GM12891 (cell line): ENCODE measurements at regions not wholly inside any gene's neighbourhood (a gene's known extent, or its start where the extent isn't known, plus 50 kb on each side); places are given as distances from the start of the nearest gene placed in this dataset.
"Not testable (repeated sequence)": the region's sequence is repeated elsewhere in the genome, so short reads cannot be mapped to it uniquely, and the experiment has no call there.

Experiments used
- DNase-seq: peaks from one replicate; pipeline ENCODE4 v3.0.0; 2011; ENCODE audit warnings: low spot score; ENCODE audit not compliant: insufficient read length
- FAIRE-seq: peaks from 2 replicates; lab custom pipeline; 2011; peaks lifted over from hg19 to GRCh38; lab: Jason Lieb, UNC
- PAX5 ChIP-seq: IDR thresholded peaks from 2 replicates; pipeline ENCODE4 v1.6.1; 2011; ENCODE audit warnings: low read length, moderate library complexity, mild to moderate bottlenecking; ENCODE audit not compliant: insufficient read depth, severe bottlenecking
- POLR2A ChIP-seq: IDR thresholded peaks from 2 replicates; pipeline ENCODE4 v1.6.1; 2011; ENCODE audit warnings: low read depth, low read length, control low read depth
- POLR2AphosphoS5 ChIP-seq: IDR thresholded peaks from 2 replicates; pipeline ENCODE4 v1.6.1; 2011; ENCODE audit warnings: low read depth, low read length, control low read depth
- POU2F2 ChIP-seq: IDR thresholded peaks from 2 replicates; pipeline ENCODE4 v1.6.1; 2011; ENCODE audit warnings: low read depth, mild to moderate bottlenecking, control low read depth, low read length, moderate library complexity
- SPI1 ChIP-seq: IDR thresholded peaks from 2 replicates; pipeline ENCODE4 v1.6.1; 2011; ENCODE audit warnings: low read depth, low read length, control low read depth
- TAF1 ChIP-seq: IDR thresholded peaks from 2 replicates; pipeline ENCODE4 v1.6.1; 2011; ENCODE audit warnings: low read depth, low read length, control low read depth

DNA sequence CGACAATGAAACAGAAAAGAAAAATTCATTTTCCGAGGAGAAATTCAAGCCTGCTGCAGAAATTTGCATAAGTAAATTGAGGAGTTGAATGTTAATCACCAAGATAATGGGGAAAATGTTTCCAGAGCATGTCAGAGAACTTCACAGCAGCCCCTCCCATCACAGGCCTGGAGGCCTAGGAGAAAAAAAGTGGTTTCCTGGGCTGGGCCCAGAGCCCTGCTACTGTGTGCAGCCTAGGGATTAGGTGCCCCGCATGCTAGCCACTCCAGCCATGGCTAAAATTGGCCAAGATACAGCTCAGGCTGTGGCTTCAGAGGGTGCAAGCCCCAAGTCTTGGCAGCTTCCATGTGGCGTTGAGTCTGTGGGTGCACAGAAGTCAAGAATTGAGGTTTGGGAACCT lies 82.7 kb upstream of the EFNA5 start:
- TF ChIP-seq SPI1 (no peak), POLR2A (no peak), TAF1 (no peak), PAX5 (no peak), POU2F2 (no peak), POLR2AphosphoS5 (no peak)
- FAIRE-seq, result no peak
- DNase-seq, result no peak

DNA sequence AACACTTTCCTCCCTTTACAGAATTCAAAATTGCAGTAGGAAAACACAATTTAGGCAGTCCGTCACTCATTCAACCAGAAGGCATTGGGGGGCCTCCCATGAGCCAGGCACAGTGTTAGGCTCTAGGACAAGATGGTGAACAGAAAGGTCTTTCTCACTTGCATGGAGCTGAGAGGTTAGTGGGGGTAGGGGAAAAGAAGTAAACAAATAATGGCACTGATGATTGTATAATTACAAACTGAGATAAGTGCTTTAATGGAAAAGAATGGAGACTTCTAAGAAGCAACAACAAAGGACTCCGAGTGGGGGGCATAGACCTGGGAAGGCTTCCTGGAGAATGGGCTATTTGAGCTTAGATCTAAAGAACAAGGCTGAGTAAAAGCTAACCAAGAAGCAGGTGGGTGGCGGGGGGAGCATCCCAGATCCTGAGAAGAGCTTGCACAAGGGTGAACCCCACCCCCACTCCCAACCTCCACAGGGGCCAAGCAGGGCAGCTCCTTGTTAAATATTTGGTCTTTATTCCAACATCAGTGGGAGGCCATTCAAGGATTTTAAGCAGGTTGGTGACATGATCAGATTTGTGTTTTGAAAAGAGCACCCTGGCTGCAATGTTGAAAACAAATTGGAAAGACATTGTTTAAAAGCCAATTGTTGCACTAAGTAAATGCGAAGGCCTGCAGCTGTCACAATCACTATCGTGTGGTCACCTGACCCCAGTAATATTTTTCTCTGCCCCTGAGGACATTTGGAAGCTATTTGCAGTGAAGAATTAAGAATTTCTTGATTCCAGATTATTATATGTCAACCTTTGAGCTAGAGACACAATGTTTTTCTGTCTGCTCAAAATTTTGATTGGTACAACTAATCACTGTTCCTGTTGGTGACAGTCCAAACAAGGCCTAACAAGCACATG lies 73.9 kb upstream of the EFNA5 start:
- no peak for FAIRE-seq
- TF ChIP-seq SPI1, result no peak
- TF ChIP-seq PAX5, result no peak
- TF ChIP-seq POU2F2, result no peak
- no peak for TF ChIP-seq POLR2A
- TF ChIP-seq POLR2AphosphoS5, result no peak
- no peak for TF ChIP-seq TAF1

DNA sequence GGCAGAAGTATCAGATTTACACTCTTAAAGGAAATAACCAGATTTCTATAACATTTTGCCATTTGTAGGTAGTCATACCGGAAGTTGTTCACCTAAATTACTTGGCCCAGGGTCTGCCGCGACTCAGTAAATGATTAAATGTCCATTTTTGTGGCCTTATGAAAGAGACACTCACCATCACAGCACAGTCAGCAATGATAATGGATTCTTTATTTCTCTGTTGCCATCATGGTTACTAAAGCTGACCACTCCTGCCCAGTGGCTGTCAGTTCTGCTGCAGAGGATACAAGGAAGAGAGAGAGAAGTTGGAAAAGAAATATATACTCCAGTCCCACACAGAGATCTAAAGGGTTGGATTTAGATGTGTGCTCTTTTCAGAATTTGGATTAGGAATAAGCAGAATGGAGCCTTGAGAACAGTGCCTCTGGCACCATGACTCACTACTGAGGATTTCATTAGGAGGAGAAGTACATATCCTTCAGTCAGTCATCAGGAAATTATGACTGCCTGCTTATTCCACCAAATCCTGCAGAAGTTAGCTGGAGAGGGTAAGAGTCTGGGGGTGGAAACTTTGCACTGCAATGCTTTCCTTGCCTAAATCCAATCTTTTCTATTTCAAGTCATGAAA lies 72.8 kb upstream of the EFNA5 start:
- FAIRE-seq, result no peak
- TF ChIP-seq POLR2AphosphoS5 (no peak), POU2F2 (no peak), PAX5 (no peak), POLR2A (no peak), TAF1 (no peak), SPI1 (no peak)
- DNase-seq, result no peak

More for the DNA sequence above, 73.9 kb upstream of the EFNA5 start:
- no peak for DNase-seq

DNA sequence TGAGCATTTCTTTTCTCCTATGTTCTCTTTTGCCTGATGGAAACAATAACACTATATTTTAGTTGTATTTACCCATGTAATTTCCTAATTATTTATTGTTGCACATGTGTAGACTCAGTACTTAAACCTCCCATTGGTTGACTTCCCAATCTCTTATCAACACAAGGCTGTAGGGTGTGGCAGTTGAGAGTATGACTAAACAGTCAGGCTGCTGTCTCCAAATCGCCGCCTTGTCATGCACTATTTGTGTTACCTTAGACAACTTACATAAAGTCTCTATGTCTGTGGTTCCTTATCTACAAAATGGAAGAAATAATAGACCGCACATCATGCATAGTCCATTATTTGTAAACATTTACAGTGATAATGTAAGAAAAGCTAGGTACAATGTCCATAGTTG lies 68.9 kb upstream of the EFNA5 start:
- TF ChIP-seq POLR2AphosphoS5 (no peak), PAX5 (no peak), POU2F2 (no peak), POLR2A (no peak), TAF1 (no peak), SPI1 (no peak)
- FAIRE-seq (no peak), DNase-seq (no peak)

DNA sequence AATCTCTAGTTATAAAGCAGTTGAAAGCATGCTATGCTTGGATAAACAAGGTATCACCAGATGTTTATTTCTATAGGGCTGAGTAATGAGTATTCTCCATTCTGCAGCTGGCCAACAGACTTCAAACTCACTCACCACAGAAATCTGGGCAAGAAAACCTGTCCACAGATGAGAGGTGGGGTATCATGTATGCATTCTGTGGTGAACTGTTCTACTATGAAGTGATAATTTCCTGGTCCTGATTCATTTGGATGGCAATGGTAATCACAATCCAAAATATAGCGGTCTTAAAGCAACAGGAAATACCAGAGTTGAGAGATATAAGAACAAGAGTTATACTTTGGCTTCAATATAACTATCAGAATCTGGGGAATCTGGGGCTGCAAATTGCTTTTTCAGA lies 65.9 kb upstream of the EFNA5 start:
- no peak for DNase-seq
- no peak for TF ChIP-seq POU2F2
- no peak for TF ChIP-seq PAX5
- no peak for TF ChIP-seq POLR2A
- no peak for TF ChIP-seq SPI1
- TF ChIP-seq TAF1, result no peak
- no peak for TF ChIP-seq POLR2AphosphoS5
- no peak for FAIRE-seq

DNA sequence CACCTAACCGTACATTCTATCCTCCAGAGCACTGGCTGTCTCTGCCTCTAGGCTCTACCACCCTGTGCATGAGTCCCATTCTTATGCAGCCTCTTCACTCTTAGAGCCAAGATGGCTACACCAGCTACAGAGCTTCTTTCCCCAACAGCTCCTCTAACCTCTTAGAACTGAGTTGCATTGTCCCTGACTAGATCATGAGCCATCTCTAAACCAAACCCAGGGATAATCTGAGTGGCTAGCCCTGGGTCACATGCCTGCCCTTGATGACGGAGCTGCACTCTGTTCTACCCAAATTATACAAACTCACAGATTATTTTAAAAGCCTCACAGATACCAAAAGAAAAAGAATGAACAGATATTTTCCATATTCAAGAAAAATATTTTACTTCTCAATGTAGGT lies 65.4 kb upstream of the EFNA5 start:
- FAIRE-seq, DNase-seq: not testable (repeated sequence)

DNA sequence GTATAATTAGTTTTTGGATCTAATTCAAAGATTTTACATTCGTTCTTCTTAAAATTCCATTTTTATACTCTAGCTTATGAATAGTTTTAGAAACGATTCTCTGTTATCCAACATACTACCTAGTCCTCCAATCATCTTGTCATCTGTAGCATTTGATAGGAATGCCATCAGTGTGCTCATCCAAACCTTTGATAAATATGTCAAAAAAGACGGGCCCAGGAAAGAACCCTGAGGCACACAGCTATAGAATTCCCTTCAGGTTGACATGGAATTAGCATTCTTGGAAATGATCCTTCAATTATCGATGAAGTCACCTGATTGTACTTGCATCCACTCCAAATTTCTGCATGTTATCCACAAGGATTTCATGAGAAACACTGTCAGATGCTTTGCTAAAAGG lies 64.8 kb upstream of the EFNA5 start:
- DNase-seq, result no peak
- TF ChIP-seq SPI1 (no peak), POLR2A (no peak), PAX5 (no peak), TAF1 (no peak), POU2F2 (no peak), POLR2AphosphoS5 (no peak)
- FAIRE-seq, result no peak

DNA sequence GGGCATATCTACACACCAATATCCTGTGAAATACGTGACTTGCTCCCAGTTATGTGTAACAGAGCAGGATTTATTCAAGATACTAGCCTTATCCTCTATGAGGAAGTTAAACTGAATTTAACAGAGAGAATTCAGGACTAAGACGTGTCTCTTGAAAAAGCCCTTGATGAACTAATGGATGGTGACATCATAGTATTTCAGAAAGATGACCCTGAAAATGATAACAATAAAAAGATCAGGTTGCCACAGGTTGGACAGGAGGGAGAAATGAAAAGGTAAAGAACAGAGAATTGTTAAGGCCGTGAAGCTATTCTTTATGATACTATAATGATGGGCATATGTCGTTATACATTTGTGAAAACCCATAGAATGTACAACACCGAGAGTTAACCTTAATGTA lies 56.2 kb upstream of the EFNA5 start:
- FAIRE-seq, result no peak
- no peak for DNase-seq
- TF ChIP-seq POU2F2 (no peak), TAF1 (no peak), POLR2AphosphoS5 (no peak), SPI1 (no peak), PAX5 (no peak), POLR2A (no peak)

DNA sequence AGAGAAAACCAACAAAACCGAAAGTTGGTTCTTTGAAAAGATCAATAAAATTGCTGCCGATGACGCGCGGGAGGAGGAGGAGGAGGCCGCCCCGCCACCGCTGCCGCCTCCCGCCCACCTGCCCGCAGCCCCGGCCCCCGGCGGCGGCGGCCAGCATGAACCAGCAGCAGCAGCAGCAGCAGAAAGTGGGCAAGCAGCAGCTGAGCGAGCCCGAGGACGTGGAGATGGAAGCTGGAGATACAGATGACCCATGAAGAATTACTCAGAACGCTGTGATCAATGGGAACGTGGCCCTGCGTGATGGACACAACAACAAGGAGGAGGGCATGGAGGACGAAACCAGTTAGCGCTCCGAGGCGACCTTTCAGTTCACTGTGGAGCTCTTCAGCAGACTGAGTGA lies 53.9 kb upstream of the EFNA5 start:
- FAIRE-seq, result no peak
- DNase-seq, result no peak
- no peak for TF ChIP-seq POLR2A
- TF ChIP-seq TAF1, result no peak
- TF ChIP-seq PAX5, result no peak
- no peak for TF ChIP-seq POLR2AphosphoS5
- TF ChIP-seq POU2F2, result no peak
- no peak for TF ChIP-seq SPI1

DNA sequence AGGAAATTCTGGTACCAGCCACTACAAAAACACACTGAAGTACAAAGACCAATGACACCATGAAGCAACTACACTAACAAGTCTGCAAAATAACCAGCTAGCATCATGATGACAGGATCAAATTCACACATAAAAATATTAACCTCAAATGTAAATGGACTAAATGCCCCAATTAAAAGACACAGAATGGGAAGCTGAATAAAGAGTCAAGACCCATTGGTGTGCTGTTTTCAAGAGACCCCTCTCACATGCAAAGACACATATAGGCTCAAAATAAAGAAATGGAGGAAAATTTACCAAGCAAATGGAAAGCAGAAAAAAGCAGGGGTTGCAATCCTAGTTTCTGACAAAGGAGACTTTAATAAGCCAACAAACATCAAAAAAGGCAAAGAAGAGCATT lies 50.5 kb upstream of the EFNA5 start:
- not testable (repeated sequence) for DNase-seq, FAIRE-seq
